ENCODE measurements at regions not wholly inside any gene's neighbourhood (a gene's known extent, or its start where the extent isn't known, plus 50 kb on each side); places are given as distances from the start of the nearest gene placed in this dataset.

DNA sequence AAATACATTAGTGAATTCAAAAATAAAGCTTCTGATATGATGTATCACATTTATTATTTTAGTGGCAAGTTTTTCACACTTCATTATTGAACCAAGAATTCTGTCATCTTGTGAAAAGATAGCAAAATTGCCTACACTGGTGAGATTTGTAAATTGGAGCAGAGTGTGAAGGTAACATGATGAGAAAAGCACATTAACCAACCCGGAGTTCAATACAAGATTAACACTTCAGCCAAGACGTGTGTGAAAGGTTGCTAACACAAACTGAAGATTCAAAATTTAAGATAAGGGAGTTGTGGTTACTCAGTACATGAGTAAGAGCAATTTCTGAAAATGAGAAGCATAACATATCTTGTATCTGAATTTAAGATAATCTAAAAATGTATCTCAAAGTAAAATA, 346.7 kb downstream of the PDHA2 start:
- TF ChIP-seq, protein P1, sequence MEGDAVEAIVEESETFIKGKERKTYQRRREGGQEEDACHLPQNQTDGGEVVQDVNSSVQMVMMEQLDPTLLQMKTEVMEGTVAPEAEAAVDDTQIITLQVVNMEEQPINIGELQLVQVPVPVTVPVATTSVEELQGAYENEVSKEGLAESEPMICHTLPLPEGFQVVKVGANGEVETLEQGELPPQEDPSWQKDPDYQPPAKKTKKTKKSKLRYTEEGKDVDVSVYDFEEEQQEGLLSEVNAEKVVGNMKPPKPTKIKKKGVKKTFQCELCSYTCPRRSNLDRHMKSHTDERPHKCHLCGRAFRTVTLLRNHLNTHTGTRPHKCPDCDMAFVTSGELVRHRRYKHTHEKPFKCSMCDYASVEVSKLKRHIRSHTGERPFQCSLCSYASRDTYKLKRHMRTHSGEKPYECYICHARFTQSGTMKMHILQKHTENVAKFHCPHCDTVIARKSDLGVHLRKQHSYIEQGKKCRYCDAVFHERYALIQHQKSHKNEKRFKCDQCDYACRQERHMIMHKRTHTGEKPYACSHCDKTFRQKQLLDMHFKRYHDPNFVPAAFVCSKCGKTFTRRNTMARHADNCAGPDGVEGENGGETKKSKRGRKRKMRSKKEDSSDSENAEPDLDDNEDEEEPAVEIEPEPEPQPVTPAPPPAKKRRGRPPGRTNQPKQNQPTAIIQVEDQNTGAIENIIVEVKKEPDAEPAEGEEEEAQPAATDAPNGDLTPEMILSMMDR (IDR thresholded peaks at IDR 0.05) = no peak
- no peak for TF ChIP-seq ZFX (IDR thresholded peaks at IDR 0.05; ENCODE audit: borderline replicate concordance)

Data from 22Rv1 (cell line).